Breast epithelium (tissue), 3 donors: ENCODE measurements at regions not wholly inside any gene's neighbourhood (a gene's known extent, or its start where the extent isn't known, plus 50 kb on each side); places are given as distances from the start of the nearest gene placed in this dataset.
"Not testable (repeated sequence)": the region's sequence is repeated elsewhere in the genome, so short reads cannot be mapped to it uniquely, and the experiment has no call there.

ENCODE experiments used
- CTCF ChIP-seq, 3 donors: fragments of 450-650 bp; IDR thresholded peaks; one replicate each; pipeline ENCODE4 v1.5.1; 2016 to 2017; ENCODE audit warnings: antibody characterized with exemption in 3 of 3, mild to moderate bottlenecking in 3 of 3, moderate library complexity in 3 of 3
- POLR2AphosphoS5 ChIP-seq, 3 donors: sonication (generic); formaldehyde crosslinking; IDR thresholded peaks; one replicate each; pipeline ENCODE4 v1.6.1; 2017; ENCODE audit warnings: antibody characterized with exemption in 3 of 3

- not testable (repeated sequence) for TF ChIP-seq POLR2AphosphoS5, CTCF (IDR thresholded peaks at IDR 0.05)
Observed at GRCh38 chr12:14236641-14237040, 128.8 kb upstream of the ATF7IP start.
